Peyer's patch (tissue), 4 donors: ENCODE measurements at regions not wholly inside any gene's neighbourhood (a gene's known extent, or its start where the extent isn't known, plus 50 kb on each side); places are given as distances from the start of the nearest gene placed in this dataset.

ENCODE experiments used
- CTCF ChIP-seq, 6 experiments: fragments of 450-650 bp in 4 of 6; fragments of 200-600 bp in 2 of 6; sonication (generic) in 1 of 6; IDR thresholded peaks; one replicate each; pipeline ENCODE4 v1.5.1; 2017 to 2019; ENCODE audit warnings: antibody characterized with exemption in 6 of 6, mild to moderate bottlenecking in 3 of 6, moderate library complexity in 1 of 6
- POLR2A ChIP-seq, 2 donors: fragments of 450-650 bp; IDR thresholded peaks; one replicate each; pipeline ENCODE4 v1.5.1; 2017; ENCODE audit warnings: antibody characterized with exemption in 2 of 2, mild to moderate bottlenecking in 2 of 2, moderate library complexity in 2 of 2

- TF ChIP-seq CTCF (IDR thresholded peaks at IDR 0.05) (no peak), POLR2A (IDR thresholded peaks at IDR 0.05) (no peak)
Measured at GRCh38 chr10:129416956-129417765, 49.9 kb upstream of the MGMT start.
